HG03095 (cell line): ENCODE measurements at regions not wholly inside any gene's neighbourhood (a gene's known extent, or its start where the extent isn't known, plus 50 kb on each side); places are given as distances from the start of the nearest gene placed in this dataset.

Source experiments
- ATAC-seq: cut with Tn5 transposase; IDR thresholded peaks from one replicate; pipeline ENCODE4 v1.9.1; 2021; ENCODE audit warnings: moderate library complexity; ENCODE audit not compliant: unreplicated experiment

DNA sequence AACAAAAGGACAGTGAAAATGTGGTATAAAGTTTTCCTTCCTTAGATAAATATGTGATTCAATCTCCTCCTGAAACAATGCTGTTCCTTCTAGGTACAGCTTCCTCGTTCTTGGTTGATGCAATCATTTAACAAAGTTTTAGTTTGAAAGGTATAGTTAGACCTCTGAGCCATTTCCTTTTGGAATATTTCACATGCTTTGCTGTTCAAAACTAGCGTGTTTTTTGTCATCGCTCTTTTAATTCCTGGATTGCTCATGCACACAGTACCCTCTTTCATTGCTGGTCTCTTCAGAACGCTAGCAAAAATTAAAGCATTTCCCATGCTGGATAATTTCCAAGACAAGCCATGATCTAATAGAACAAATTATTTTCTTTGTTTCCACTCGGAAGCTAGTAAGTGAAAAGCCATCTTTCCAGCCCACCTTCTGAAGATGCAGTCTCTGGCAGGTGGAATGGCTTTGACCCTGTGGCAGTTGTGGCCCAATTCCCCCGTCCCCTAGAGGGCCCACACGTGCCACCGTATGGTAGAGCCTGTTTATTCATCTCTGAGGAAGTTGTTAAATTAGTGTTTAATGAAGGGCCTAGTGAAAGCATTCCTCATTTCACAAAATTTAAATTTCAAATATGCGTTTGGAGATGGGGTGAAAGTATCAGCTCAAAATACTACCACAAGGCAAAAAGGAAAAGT is 1040.6 kb upstream of the SLC10A2 start:
- ATAC-seq: no peak

DNA sequence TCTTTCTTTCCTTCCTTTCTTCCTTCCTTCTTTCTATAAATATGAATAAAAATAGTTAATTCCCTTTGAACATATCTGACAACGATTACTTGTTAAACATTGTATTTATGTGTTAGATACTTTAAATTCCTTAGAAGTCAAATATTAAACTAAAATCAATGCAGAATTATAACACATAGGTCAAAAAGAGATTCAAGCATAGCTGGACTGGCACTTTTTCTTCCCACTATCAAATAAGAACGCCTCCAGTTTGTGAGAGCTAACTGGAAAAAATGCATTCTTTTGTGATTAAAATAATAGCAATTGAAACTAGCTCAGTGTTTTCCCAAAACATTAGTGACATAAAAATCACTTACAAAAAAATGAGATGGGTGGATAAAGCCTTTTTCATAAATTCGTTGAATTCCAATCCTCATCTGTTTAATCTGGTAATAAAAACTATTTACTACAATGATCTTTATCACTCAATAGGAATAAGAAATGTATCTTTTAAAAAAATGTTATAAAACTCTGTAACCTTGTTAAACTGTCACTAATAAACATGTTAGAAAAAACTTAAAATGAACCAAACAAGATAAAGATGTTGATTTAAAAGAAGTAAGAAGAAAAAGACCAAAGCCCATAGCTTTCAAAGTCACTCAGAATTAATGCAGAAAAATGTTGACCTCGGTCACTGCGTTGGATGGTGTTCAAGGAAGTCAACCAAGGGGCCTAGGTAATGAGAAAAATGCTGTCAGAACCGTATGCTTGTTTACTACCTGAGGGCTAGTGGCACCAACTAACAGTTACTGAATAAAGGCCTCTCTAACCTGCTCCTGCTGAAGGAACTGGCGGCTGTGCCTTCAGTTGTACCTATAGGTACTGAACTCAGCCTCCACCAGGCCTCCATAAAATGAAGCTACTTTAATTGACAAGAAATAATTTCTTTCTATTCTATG is 1039.5 kb upstream of the SLC10A2 start:
- no peak for ATAC-seq

DNA sequence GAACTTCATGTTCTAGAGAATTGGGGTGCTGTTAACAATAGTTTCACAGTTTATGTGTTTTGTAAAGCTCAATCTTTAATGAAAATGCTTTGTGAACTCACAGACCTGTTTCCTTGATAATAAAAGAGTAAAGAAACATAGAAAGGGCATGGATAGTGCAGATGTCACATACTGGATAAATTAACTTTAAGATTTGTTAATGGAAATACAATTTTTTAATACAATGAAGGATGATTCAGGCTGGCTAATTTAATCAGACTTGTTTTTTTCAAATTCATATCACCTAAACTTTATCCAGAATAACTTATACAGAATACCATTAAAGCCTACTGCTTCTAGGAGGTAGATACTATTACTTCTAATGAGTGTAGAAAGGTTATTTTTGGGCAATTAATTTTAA is 1033.5 kb upstream of the SLC10A2 start:
- no peak for ATAC-seq

DNA sequence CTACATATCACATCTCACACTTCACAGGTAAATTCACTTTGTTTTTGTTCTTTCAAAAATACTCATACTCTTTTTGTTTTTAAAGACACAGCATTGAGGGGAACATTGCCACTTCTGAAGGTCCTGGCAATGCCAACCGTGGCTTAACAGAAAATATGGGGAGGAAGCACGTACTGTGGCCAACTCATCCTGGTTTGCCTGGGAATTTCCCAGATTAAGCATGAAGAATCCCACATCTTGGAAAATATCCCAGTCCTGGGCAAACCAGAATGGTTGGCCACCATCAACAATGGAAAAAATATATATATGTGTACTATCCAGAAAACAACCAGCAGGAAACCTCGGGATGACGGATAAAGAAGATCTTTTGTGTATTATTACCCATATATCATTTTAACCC is 1032.2 kb upstream of the SLC10A2 start:
- ATAC-seq: no peak

DNA sequence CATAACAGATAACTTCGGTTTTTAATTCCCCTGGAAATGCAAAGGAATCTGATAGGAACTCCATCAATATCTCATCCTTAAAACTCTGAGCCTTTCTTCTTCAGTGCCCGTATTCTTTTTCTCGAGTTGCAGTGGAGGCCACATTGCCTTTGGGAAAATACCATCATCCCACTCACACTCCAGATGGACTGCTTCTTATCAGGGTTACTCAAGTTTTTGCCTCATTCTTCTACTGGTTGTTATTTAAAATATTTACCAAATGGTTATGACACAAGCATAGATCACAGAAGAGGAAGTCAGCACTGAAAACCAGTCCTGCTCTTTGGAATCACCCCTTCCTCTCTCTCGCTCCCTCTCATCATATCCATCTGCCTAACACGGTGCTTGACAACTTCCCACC is 1020.5 kb upstream of the SLC10A2 start:
- ATAC-seq: no peak

DNA sequence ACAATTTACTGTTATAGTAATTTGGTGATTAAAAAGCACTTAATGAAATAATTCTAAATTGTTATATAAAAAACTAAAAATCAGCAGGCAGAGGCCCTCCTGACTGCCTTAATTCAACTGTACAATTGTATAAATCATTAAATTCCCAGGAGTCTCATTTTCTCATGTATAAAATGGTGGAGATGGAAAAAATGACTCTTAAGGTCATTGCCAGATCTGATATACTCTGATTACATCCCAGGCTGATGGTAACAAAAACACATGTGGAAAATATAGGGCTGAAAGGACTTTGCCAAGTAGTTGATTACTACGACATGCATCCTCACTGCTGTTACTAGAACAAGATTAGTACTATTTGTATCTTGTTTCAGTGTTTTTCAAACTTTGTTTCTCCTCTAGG is 1020.0 kb upstream of the SLC10A2 start:
- ATAC-seq: no peak

DNA sequence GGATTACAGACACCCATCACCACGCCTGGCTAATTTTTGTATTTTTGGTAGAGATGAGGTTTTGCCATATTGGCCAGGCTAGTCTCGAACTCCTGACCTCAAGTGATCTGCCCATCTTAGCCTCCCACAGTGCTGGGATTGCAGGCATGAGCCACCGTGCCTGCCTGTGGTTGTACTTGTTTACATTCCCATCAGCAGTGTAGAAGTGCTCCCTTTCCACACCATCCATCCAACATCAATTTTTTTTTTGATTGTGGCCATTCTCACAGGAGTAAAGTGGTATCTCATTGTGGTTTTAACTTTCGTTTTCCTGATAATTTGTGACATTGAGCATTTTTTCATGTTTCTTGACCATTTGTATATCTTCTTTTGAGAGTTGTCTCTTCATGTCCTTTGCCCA is 1019.4 kb upstream of the SLC10A2 start:
- no peak for ATAC-seq

DNA sequence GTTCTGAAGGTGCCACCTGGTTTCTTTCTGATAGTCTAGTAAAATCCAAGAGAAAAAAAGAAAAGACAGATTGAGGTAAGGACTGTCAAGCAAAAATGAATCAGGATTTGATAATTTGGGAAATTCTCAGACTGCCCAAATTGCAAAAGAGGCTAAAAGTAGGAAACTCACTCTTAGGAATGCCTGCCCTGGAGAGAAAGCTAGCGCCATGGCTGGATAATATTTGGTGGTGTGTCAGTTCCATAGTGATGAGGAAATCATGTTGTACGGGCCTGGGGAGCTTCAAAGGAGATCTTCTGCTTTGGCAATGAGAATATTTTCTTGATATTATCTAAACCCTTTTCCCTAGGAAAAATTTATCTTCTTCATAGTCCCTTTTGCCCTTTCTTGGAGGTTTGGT is 1008.1 kb upstream of the SLC10A2 start:
- no peak for ATAC-seq

DNA sequence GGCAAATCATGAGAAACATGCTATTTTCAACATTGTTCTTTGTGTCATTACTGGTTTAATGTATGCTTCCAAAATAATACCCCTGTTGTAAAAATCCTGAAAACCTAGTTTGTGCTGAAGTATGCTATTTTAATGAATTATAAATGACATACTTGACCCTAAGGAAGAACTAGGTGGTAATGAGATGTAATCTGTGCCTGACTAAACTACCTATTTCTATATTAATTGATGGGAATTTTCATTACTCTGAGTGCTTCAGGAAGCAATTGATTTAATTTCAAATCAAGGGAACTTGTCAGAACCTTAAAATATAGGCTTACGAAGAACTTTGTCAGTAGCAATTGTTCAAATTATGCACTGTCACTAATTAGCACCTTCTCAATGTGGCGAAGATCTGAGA is 1005.6 kb upstream of the SLC10A2 start:
- ATAC-seq: no peak

DNA sequence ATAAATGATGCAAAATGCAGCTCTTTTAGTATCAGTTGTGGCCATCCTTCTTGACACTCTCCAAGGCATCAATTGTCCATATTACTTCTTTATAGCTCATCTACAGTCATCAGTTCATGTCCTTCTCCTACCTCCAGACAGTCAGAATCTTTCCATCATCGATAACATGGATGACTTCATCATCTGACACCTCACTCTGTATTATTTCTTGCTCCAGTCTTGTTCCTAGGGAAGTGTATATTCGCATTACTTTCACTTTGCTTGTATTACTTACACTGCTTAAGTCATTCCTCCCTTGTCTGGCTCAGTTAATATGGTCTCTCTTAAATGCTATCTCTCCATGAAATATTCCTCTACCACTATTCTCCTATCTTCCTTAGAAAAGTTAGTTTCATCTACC is 999.1 kb upstream of the SLC10A2 start:
- no peak for ATAC-seq

DNA sequence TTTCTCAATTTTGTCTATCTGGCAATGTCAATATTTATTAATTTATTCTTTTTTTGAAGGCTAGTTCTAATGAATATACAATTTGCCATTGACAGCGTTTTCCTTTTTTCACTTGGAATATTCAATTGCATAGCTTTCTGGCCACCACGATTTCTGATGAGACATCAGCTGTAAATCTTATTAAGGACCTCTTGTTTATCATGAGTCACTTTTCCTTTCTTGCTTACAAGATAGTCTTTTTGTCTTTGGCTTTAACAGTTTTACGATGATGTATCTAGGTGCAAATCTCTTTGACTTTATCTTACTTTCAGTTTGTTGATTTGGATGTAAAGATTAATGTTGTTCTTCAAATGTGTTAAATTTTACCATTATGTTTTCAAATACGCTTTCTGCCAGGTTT is 991.6 kb upstream of the SLC10A2 start:
- no peak for ATAC-seq

DNA sequence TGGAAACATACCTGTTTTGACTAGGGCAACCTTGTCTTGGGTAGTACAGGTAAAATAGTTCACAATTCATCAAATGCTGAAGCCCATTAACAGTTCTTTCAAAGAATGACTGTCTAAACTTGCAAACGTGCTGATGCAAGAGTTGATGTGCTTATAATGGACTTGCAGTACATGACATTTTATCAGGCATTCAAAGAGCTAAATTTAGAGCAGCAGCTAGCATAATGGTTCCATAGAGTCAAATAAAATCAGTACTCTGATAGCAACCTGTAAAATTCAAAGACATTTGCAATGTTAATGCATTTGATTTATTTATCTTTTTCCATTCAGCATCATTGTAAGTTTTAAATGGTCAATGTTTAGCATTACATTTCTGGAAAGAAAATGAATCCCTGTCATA is 979.7 kb upstream of the SLC10A2 start:
- ATAC-seq: no peak

DNA sequence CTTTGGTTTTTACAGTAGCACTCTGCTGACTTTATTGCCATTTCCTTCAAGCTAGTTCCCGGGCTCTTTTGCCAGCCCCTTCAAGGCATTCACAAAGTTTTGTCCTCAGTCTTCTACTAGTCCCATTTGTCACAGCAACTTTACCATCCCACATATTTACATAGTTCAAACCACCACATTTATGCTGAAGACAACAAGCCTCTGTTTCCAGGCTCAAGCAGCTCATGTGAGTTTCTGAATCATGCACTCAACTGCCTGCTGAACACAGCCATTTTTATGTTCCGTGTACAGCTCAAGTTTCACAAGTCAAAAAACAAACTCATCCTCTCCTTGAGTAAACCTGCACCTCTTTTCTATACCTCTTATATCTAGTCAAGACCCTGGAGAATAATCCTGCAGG is 977.0 kb upstream of the SLC10A2 start:
- ATAC-seq: no peak

DNA sequence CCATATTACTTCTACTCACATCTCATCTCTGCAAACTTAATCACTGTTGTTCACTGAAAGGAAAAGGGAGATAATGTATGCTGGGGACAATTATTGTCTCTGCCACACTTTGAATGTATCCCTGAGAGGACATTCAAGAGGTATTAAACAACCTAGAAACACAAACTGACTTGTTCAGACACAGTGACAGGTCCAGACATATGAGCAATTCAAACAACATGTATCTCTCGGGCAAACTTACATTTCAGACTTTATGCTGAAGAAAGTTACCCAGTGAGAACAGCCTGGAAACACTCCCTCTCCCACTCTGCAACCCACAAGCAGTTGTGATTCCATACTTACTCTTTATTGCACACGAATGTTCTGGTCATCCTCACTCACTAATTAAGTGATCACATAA is 968.7 kb upstream of the SLC10A2 start:
- no peak for ATAC-seq

DNA sequence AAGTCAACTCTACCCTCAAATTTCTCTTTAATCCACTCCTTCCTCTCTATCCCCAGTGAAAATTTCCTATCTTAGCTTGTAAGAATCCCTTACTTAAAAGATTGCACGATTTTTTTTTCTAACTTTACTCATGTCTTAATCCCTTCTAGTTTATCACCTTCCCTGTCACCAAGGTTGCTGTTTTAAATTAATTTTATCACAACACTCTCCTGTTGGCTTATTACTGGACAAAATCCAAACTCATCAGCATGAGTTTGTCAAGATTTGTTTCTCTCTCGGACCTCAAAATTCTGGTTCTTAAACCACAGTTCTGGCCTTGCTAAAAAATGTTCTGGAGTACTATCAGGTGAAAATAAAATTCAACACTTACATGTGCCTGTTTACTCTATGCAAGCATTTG is 959.1 kb upstream of the SLC10A2 start:
- no peak for ATAC-seq

DNA sequence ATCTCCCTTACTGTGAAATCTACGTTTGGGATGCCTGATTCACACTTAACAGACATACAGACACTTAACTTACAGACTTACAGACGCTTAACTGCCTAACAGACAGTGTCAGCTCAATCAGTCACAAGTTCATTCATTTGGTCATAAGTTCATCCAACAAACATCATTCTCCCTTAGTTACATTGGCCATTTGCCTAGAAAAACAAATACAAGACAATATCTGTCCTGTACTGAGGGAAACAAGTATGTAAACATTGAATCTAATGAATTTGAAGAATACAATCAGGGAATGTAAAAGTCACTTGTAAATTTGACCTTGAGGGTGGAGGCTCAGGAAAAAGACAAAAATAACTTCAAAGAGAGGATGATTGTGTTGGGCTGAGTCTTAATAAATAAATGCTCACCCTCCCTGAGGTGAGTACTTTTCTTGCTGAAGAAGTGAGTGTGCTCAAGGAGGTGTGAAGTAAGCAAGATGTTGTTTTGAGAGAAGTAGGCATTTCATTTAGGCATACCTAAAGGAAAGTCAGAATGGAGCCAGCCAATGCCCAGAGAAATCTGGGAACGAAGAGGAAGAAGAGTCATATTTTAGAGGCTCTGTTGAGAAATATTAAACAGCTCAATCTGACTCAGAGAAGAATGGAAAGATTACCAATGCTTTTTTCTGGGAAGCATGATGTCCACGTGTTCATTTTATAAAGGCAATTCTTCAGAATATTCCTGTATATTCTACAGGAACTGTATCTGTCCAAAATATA is 958.4 kb upstream of the SLC10A2 start:
- no peak for ATAC-seq

DNA sequence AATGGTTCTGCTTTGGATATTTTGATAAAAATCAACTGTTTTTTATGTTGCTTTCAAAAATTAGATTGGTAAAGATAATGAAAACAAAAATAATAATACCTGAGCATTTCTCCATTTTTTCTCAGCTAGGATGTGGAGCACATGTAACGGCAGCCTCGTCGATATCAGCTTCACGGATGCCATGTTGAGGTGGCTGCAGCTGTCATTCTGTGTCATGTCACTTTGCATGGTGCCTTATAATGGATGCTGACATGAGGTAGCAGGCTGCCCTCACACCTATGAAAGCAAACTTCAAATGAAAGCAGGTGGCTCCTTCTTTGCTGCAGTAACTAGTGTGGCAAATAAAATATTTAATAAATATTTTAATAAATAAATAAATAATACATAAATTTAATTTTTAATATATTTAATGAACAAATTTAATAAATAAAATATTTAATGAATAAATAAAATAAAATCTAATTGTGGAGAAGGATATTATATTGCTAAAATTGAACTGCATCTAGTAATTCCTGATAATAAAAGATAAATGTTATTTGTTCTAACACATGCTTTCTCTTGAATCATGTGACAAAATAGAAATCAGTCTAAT is 955.7 kb upstream of the SLC10A2 start:
- no peak for ATAC-seq

DNA sequence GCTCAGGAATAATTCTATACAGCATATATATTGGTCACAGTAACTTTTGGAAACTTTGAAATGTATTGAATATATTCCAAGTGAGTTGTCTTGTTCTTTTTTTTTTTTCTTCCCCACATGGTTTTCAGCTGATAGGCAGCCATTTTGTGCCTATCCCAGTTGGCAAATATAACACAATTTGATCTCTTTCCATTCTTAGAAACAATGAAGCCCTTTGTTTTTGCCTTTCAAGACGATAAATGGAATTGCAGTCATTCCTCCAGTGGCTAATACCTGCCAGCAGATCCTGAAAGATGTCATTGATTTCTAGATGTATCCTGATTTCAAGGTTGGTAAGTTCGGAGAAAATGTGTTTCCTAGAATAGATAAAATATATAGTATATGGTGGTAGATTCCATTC is 951.1 kb upstream of the SLC10A2 start:
- ATAC-seq: no peak

DNA sequence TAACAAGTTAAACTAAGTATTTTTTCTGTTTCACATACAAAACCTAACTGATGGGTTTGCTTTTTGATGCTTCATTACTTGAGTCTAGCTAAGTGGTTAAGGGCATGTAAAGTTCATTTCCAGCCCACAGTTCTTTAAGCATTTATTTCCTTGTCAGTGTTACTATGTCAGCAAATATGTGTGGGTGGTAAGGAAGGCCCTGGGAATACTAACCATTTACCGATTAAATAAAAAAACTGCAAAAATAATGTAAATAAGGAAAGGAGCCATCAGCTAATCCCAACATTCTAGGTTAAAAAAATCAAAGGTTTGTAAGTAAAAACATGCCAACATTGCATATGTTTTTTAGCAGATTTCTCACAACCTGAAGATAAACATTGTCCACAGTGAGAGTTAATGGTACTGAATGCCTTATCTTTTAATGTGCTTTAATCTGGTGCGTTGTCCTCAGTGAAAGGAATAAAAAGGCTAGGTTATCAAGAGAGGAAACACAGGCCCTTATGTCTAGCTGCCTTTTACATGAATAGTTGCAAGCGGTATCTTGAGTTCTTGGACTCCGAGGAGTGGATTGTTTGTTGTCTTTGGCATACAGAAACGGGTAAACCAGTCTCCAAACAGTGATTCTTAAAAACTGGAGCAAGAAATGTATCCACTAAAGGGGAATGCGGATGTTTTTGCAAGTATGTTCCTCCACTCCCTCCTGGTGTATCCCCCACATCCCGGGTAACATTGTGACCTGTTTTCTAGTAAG is 949.6 kb upstream of the SLC10A2 start:
- ATAC-seq: no peak

DNA sequence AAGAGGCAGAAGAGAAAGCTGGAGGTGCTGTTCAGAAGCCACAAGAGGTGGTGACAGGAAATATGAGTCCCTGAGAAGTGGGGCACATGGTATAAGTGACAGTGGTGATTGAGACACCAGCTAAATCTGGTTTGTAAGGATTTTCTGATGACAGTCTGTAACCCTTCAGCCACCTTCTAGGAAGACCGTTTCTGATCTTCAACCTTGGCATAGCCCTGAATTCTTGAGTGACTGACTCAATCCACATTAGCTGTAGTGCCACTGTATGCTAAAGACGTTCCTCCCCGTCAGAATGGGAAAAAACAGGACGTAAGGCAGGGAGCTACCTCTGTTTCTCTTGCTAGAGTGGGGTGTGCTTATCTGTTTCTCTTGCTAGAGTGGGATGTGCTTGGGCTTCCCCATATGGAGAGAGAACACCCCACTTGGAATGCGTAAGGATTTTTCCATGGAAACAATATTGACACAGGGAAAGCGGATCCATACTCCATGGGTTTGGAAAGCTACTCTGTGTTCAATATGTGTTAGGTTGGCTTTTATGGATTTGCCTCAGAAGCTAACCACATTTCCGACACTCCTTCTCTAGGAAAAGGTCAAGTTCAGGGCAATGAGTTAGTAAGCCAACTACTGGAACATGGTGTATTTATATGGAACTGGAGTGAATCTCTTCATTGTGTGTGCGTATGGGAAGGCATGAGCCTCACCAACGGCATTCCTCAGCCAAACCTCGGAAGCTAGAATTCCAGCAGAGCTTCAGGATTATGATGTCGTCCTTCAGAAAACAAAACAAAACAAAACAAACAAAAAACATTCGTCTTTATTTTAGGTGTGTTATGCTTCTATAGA is 948.8 kb upstream of the SLC10A2 start:
- no peak for ATAC-seq
